ENCODE measurements at regions not wholly inside any gene's neighbourhood (a gene's known extent, or its start where the extent isn't known, plus 50 kb on each side); places are given as distances from the start of the nearest gene placed in this dataset.

- TF ChIP-seq CHD7 (IDR thresholded peaks at IDR 0.05; ENCODE audit: insufficient replicate concordance, low read length) (no peak), KDM5A (IDR thresholded peaks at IDR 0.05; ENCODE audit: low read length) (no peak), EP300 (IDR thresholded peaks at IDR 0.05; ENCODE audit: borderline replicate concordance in 1 of 2, low read depth in 2 of 2, low read length in 2 of 2) (no peak), RFX5 (IDR thresholded peaks at IDR 0.05; ENCODE audit: borderline replicate concordance, low read depth, low read length) (no peak)
These were observed 53.6 kb upstream of the RANBP6 start (continued) for GRCh38 chr9:6068983-6069382.

Data from H1 (cell line).